Germinal center (tissue), 1 donor: ENCODE measurements at regions not wholly inside any gene's neighbourhood (a gene's known extent, or its start where the extent isn't known, plus 50 kb on each side); places are given as distances from the start of the nearest gene placed in this dataset.

Experiments used
- DNase-seq: peaks from one replicate; pipeline ENCODE4 v3.0.0; 2012; ENCODE audit warnings: mixed read lengths, low spot score

GRCh38 chr1:5522531-5523145 is 469.6 kb downstream of the NPHP4 start:
- DNase-seq: no peak

GRCh38 chr1:5519366-5520135 is 472.7 kb downstream of the NPHP4 start:
- DNase-seq: no peak

GRCh38 chr1:5516756-5517155 is 475.5 kb downstream of the NPHP4 start:
- no peak for DNase-seq

- no peak for DNase-seq
Measured at GRCh38 chr1:5515501-5515900, 476.7 kb downstream of the NPHP4 start.

- peak; percentile 83 for DNase-seq
Measured at GRCh38 chr1:5514527-5515183, 477.6 kb downstream of the NPHP4 start.

- no peak for DNase-seq
Measured at GRCh38 chr1:5513846-5514526, 478.2 kb downstream of the NPHP4 start.

GRCh38 chr1:5513179-5513578 is 479.0 kb downstream of the NPHP4 start:
- DNase-seq: no peak

- DNase-seq: no peak
Measured at GRCh38 chr1:5511381-5512097, 480.7 kb downstream of the NPHP4 start.

GRCh38 chr1:5509664-5510452 is 482.4 kb downstream of the NPHP4 start:
- peak; percentile 78 for DNase-seq

- no peak for DNase-seq
Measured at GRCh38 chr1:5508669-5509330, 483.4 kb downstream of the NPHP4 start.

GRCh38 chr1:5507340-5507739 is 484.9 kb downstream of the NPHP4 start:
- DNase-seq: no peak

GRCh38 chr1:5506634-5507033 is 485.6 kb downstream of the NPHP4 start:
- DNase-seq: no peak

GRCh38 chr1:5505944-5506343 is 486.3 kb downstream of the NPHP4 start:
- DNase-seq: no peak

- DNase-seq: no peak
Measured at GRCh38 chr1:5504364-5504740, 487.9 kb downstream of the NPHP4 start.

GRCh38 chr1:5503556-5504363 is 488.5 kb downstream of the NPHP4 start:
- DNase-seq: no peak

- no peak for DNase-seq
Measured at GRCh38 chr1:5502311-5503194, 489.7 kb downstream of the NPHP4 start.

GRCh38 chr1:5501206-5501930 is 490.9 kb downstream of the NPHP4 start:
- DNase-seq: no peak

- no peak for DNase-seq
Measured at GRCh38 chr1:5500541-5500940, 491.7 kb downstream of the NPHP4 start.
